Endothelial cell of umbilical vein (primary cell): ENCODE measurements at regions not wholly inside any gene's neighbourhood (a gene's known extent, or its start where the extent isn't known, plus 50 kb on each side); places are given as distances from the start of the nearest gene placed in this dataset.

ENCODE experiments used
- BruUV-seq: library from RNA; stranded (reverse); fragments of 400-500 nt; replicated peaks from 2 replicates; lab custom pipeline; 2021; lab: Mats Ljungman, UMichigan
- CTCF ChIA-PET: fragments of 300-600, 350-600 bp; sonication (Branson Sonifier 250); formaldehyde crosslinking; loops from one replicate; lab custom pipeline; 2021; ENCODE audit warnings: antibody characterized with exemption, inconsistent platforms; lab: Charles Lee
- POLR2A ChIA-PET: fragments of 300-600, 350-600 bp; sonication (Branson Sonifier 250); formaldehyde crosslinking; loops from one replicate; lab custom pipeline; 2021; ENCODE audit warnings: antibody characterized with exemption, inconsistent platforms; lab: Charles Lee
- DNase-seq: peaks from one replicate; pipeline ENCODE4 v3.0.0-alpha.2; 2011; ENCODE audit warnings: low read depth, low spot score
- FAIRE-seq: peaks from 2 replicates; lab custom pipeline; 2011; peaks lifted over from hg19 to GRCh38; lab: Jason Lieb, UNC
- H2AFZ ChIP-seq: 2 replicates; pipeline ENCODE4 v1.6.0; 2012; ENCODE audit warnings: low read depth, low read length, control low read depth, inconsistent platforms
- H3K27ac ChIP-seq: 2 replicates; pipeline ENCODE4 v1.5.1; 2011; ENCODE audit warnings: low read depth, mild to moderate bottlenecking, control low read depth, low read length, moderate library complexity; ENCODE audit not compliant: insufficient read depth
- H3K27me3 ChIP-seq, 2 experiments: 2 replicates each; pipeline versions ENCODE4 v1.6.0 to v1.6.1; 2011; ENCODE audit warnings: low read length in 2 of 2, mixed read lengths in 1 of 2; ENCODE audit not compliant: control insufficient read depth in 2 of 2, insufficient read depth in 2 of 2
- H3K36me3 ChIP-seq, 2 experiments: 2 replicates in 1 of 2; 3 replicates in 1 of 2; pipeline ENCODE4 v1.5.1; 2011; ENCODE audit warnings: low read length in 2 of 2, mild to moderate bottlenecking in 1 of 2, moderate library complexity in 1 of 2; ENCODE audit not compliant: control insufficient read depth in 2 of 2, insufficient read depth in 2 of 2; ENCODE audit errors: extremely low read depth in 1 of 2
- H3K4me1 ChIP-seq: 3 replicates; pipeline ENCODE4 v1.5.1; 2011; ENCODE audit warnings: mild to moderate bottlenecking, low read length; ENCODE audit not compliant: control insufficient read depth, insufficient read depth; ENCODE audit errors: extremely low read depth
- H3K4me2 ChIP-seq: 2 replicates; pipeline ENCODE4 v1.6.1; 2011; ENCODE audit warnings: low read length, control low read depth, mixed read lengths; ENCODE audit not compliant: insufficient read depth
- H3K4me3 ChIP-seq, 3 experiments: fragments of 200-600 bp in 1 of 3; sonication (generic), shearing (Covaris generic) in 1 of 3; replicated peaks in 1 of 3; 2 replicates each; pipeline ENCODE4 v1.5.1; 2011 to 2016; ENCODE audit warnings: control low read depth in 3 of 3, low read length in 3 of 3, mild to moderate bottlenecking in 2 of 3, inconsistent platforms in 1 of 3, low read depth in 1 of 3, moderate library complexity in 1 of 3; ENCODE audit not compliant: insufficient read depth in 1 of 3
- H3K79me2 ChIP-seq: 2 replicates; pipeline ENCODE4 v1.6.0; 2012; ENCODE audit warnings: low read length, inconsistent platforms; ENCODE audit not compliant: control insufficient read depth, insufficient read depth
- H3K9ac ChIP-seq: replicated peaks from 2 replicates; pipeline ENCODE3; 2011; ENCODE audit warnings: low read length, control low read depth; ENCODE audit not compliant: insufficient read depth; ENCODE audit errors: extremely low read depth
- H3K9me1 ChIP-seq: replicated peaks from 3 replicates; pipeline ENCODE4 v1.6.0; 2011; ENCODE audit warnings: mild to moderate bottlenecking, low read length; ENCODE audit not compliant: control insufficient read depth, insufficient read depth; ENCODE audit errors: extremely low read depth
- H3K9me3 ChIP-seq: replicated peaks from 2 replicates; pipeline ENCODE4 v1.5.1; 2012; ENCODE audit warnings: low read length, inconsistent platforms; ENCODE audit not compliant: control insufficient read depth, insufficient read depth
- H4K20me1 ChIP-seq: replicated peaks from 2 replicates; pipeline ENCODE3; 2011; ENCODE audit warnings: mild to moderate bottlenecking, low read length; ENCODE audit not compliant: control insufficient read depth, insufficient read depth; ENCODE audit errors: extremely low read depth
- EZH2 ChIP-seq: IDR thresholded peaks from 2 replicates; pipeline ENCODE4 v1.6.1; 2012; ENCODE audit warnings: borderline replicate concordance, low read depth, mild to moderate bottlenecking, moderate library complexity, low read length, inconsistent platforms; ENCODE audit not compliant: severe bottlenecking
- FOS ChIP-seq: IDR thresholded peaks from 2 replicates; pipeline ENCODE4 v1.6.1; 2011; ENCODE audit warnings: mild to moderate bottlenecking, low read length, moderate library complexity, borderline replicate concordance; ENCODE audit not compliant: insufficient read depth
- GATA2 ChIP-seq: IDR thresholded peaks from 2 replicates; pipeline ENCODE4 v1.7.0; 2011; ENCODE audit warnings: low read depth, mild to moderate bottlenecking, moderate library complexity, mixed read lengths, low read length; ENCODE audit not compliant: insufficient read length, insufficient read depth
- JUN ChIP-seq: IDR thresholded peaks from 2 replicates; pipeline ENCODE4 v1.6.1; 2011; ENCODE audit warnings: borderline replicate concordance, low read depth; ENCODE audit not compliant: insufficient read length, insufficient read depth
- MYC ChIP-seq: IDR thresholded peaks from one replicate; pipeline ENCODE4 v1.6.1; 2011; ENCODE audit warnings: mild to moderate bottlenecking, low read depth, low read length
- POLR2A ChIP-seq: IDR thresholded peaks from 2 replicates; pipeline ENCODE4 v1.6.1; 2012; ENCODE audit warnings: low read depth, mild to moderate bottlenecking, control low read depth, low read length
- POLR2AphosphoS5 ChIP-seq: IDR thresholded peaks from 2 replicates; pipeline ENCODE4 v1.6.1; 2012; ENCODE audit warnings: low read depth, mild to moderate bottlenecking, control low read depth, low read length, moderate library complexity; ENCODE audit not compliant: insufficient read depth
- dilution Hi-C: fragments of 300-500 bp; cut with MboI; formaldehyde crosslinking; loops from one replicate; pipeline ENCODE4 v1.15.0; 2019; ENCODE audit warnings: low sequenced_read_pairs; ENCODE audit not compliant: extremely low pct_ligation_motif_present
- intact Hi-C: fragments of 100-400 bp; cut with micrococcal nuclease; formaldehyde crosslinking; loops from one replicate; pipeline ENCODE4 v1.10.0; 2022
- TF ChIP-seq, protein P1 (sequence below): IDR thresholded peaks from 2 replicates; pipeline ENCODE4 v1.6.1; 2011; ENCODE audit not compliant: insufficient read depth, insufficient read length
- TF ChIP-seq, protein P2 (sequence below), 2 donors: IDR thresholded peaks; 1 replicate in 1 of 2; 2 replicates in 1 of 2; pipeline ENCODE4 v1.5.1; 2011; ENCODE audit warnings: low read length in 2 of 2, mild to moderate bottlenecking in 2 of 2, moderate library complexity in 2 of 2, control low read depth in 1 of 2, inconsistent platforms in 1 of 2, low read depth in 1 of 2; ENCODE audit not compliant: insufficient read depth in 1 of 2; ENCODE audit errors: extremely low read depth in 1 of 2

DNA sequence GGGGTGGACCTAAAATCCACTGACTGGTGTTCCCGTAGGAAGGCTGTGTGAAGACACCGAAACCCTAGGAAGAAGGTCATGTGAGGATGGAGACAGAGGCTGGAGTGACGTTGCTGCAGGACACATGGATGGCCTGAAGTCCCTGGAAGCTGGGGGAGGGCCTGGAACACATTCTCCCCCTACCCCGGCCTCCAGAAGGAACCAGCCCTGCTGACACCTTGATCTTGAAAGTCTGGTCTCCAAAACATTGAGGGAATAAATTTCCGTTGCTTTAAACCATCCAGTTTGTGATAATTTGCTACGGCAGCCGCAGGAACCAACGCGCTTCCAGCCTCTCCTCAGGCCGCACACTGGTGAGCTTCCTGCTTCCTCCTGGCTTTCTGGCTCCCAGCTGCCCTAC is 288.2 kb downstream of the GLRX3 start:
- DNase-seq: no peak
- no peak overlapping the region for H3K9ac ChIP-seq
- no peaks in the 10 kb centered on the region for H3K27me3 ChIP-seq
- TF ChIP-seq JUN: no peak
- no peak for TF ChIP-seq POLR2A
- TF ChIP-seq MYC: no peak
- TF ChIP-seq GATA2: no peak
- TF ChIP-seq, protein P1, sequence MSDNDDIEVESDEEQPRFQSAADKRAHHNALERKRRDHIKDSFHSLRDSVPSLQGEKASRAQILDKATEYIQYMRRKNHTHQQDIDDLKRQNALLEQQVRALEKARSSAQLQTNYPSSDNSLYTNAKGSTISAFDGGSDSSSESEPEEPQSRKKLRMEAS: no peak
- TF ChIP-seq, protein P2, sequence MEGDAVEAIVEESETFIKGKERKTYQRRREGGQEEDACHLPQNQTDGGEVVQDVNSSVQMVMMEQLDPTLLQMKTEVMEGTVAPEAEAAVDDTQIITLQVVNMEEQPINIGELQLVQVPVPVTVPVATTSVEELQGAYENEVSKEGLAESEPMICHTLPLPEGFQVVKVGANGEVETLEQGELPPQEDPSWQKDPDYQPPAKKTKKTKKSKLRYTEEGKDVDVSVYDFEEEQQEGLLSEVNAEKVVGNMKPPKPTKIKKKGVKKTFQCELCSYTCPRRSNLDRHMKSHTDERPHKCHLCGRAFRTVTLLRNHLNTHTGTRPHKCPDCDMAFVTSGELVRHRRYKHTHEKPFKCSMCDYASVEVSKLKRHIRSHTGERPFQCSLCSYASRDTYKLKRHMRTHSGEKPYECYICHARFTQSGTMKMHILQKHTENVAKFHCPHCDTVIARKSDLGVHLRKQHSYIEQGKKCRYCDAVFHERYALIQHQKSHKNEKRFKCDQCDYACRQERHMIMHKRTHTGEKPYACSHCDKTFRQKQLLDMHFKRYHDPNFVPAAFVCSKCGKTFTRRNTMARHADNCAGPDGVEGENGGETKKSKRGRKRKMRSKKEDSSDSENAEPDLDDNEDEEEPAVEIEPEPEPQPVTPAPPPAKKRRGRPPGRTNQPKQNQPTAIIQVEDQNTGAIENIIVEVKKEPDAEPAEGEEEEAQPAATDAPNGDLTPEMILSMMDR (IDR thresholded peaks at IDR 0.05; ENCODE audit: extremely low read depth in 1 of 2, insufficient read depth in 1 of 2, low read depth in 1 of 2, low read length in 2 of 2): no peak
- no peak for TF ChIP-seq POLR2AphosphoS5
- TF ChIP-seq FOS: no peak
- no peak for TF ChIP-seq EZH2
- FAIRE-seq: no peak
- no peak overlapping the region for H3K4me2 ChIP-seq
- H3K27ac ChIP-seq: no peak overlapping the region
- no peaks in the 10 kb centered on the region for H3K79me2 ChIP-seq
- BruUV-seq: no TSS peak
- no peak overlapping the region for H2AFZ ChIP-seq
- intact Hi-C loops (no loop called here), dilution Hi-C loops (no loop called here)
- ChIA-PET POLR2A (no interaction called here), CTCF (no interaction called here)
- peaks cover under 1% of the 10 kb centered on the region for H3K9me3 ChIP-seq
- H3K4me1 ChIP-seq: no peaks in the 10 kb centered on the region
- H3K4me3 ChIP-seq: no peak overlapping the region
- no peaks in the 10 kb centered on the region for H3K9me1 ChIP-seq
- H3K36me3 ChIP-seq: no peaks in the 10 kb centered on the region
- no peaks in the 10 kb centered on the region for H4K20me1 ChIP-seq
